ENCODE measurements at regions not wholly inside any gene's neighbourhood (a gene's known extent, or its start where the extent isn't known, plus 50 kb on each side); places are given as distances from the start of the nearest gene placed in this dataset.
"Not testable (repeated sequence)": the region's sequence is repeated elsewhere in the genome, so short reads cannot be mapped to it uniquely, and the experiment has no call there.

DNA sequence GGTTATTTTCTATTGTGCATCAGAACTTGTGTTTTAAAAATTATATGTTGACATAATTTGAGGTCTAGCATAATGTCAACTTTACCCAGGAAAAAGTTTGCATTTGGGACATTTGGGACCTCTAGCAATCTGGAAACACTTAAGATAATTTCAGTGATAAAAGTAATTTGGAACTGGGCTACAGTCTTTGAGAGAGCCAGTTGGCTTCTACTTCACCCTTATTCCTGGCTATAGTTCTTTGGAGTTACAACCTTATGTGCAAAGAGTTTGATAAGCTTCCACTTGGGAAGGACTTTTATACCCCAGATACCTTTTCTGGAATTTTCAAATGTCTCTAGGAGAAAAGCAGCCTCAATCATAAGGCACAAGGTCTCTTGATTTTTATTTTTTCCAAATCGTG is 139.3 kb downstream of the ARRDC3 start:
- Histone ChIP-seq H3K27me3 (ENCODE audit: insufficient read depth, low read length) (no peaks in the 10 kb centered on the region), H2AFZ (ENCODE audit: low read depth, low read length) (no peak overlapping the region), H3K4me2 (ENCODE audit: low read length) (no peak overlapping the region), H4K20me1 (ENCODE audit: insufficient read depth, low read length) (no peaks in the 10 kb centered on the region), H3K36me3 (ENCODE audit: insufficient read depth, low read length) (no peaks in the 10 kb centered on the region), H3K4me3 (ENCODE audit: insufficient read depth, low read depth, low read length) (no peak overlapping the region), H3K79me2 (ENCODE audit: insufficient read depth, low read length) (no peaks in the 10 kb centered on the region), H3K4me1 (ENCODE audit: insufficient read depth, low read length) (no peaks in the 10 kb centered on the region), H3K9me3 (ENCODE audit: insufficient read depth, low read depth, low read length) (peaks cover 2% of the 10 kb centered on the region), H3K9ac (ENCODE audit: low read length) (no peak overlapping the region), H3K27ac (ENCODE audit: low read depth, low read length) (no peak overlapping the region)
- H3K27ac Mint-ChIP-seq (ENCODE audit: unreplicated experiment): no peak overlapping the region
- no peak for DNase-seq (ENCODE audit: low read depth)
- H3K27me3 Mint-ChIP-seq (ENCODE audit: low read depth, unreplicated experiment): no peaks in the 10 kb centered on the region
- H3K4me1 Mint-ChIP-seq (ENCODE audit: low read depth, unreplicated experiment): peaks cover 12% of the 10 kb centered on the region
- FAIRE-seq: no peak
- H3K4me3 Mint-ChIP-seq (ENCODE audit: unreplicated experiment): no peak overlapping the region
- H3K36me3 Mint-ChIP-seq (ENCODE audit: low read depth, unreplicated experiment): no peaks in the 10 kb centered on the region
- no peak for TF ChIP-seq EZH2 (IDR thresholded peaks at IDR 0.05; ENCODE audit: insufficient read depth, low read length)
- TF ChIP-seq, protein P1, sequence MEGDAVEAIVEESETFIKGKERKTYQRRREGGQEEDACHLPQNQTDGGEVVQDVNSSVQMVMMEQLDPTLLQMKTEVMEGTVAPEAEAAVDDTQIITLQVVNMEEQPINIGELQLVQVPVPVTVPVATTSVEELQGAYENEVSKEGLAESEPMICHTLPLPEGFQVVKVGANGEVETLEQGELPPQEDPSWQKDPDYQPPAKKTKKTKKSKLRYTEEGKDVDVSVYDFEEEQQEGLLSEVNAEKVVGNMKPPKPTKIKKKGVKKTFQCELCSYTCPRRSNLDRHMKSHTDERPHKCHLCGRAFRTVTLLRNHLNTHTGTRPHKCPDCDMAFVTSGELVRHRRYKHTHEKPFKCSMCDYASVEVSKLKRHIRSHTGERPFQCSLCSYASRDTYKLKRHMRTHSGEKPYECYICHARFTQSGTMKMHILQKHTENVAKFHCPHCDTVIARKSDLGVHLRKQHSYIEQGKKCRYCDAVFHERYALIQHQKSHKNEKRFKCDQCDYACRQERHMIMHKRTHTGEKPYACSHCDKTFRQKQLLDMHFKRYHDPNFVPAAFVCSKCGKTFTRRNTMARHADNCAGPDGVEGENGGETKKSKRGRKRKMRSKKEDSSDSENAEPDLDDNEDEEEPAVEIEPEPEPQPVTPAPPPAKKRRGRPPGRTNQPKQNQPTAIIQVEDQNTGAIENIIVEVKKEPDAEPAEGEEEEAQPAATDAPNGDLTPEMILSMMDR (IDR thresholded peaks at IDR 0.05; ENCODE audit: insufficient read depth, low read depth, low read length): no peak
- H3K9me3 Mint-ChIP-seq (ENCODE audit: unreplicated experiment): peaks cover 11% of the 10 kb centered on the region

DNA sequence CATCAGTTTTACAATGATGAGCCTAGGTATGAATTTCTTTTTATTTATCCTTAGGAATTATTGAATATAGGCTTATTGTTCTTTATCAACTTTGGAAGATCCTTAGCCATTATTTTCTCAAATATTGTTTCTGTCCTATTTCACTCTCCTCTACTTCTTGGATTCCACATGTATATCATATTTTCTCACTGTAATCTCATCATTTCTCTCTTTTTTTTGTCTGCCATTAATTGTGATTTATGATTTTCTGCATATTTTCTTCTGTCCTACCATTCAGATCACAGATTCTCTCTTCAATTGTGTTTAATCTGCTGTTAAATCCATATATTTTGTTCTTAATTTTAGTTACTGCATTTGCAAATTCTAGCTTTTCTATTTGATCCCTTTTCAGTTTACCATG is 139.8 kb downstream of the ARRDC3 start:
- no peak overlapping the region for H3K9ac ChIP-seq (ENCODE audit: low read length)
- H2AFZ ChIP-seq (ENCODE audit: low read depth, low read length): no peak overlapping the region
- peaks cover 12% of the 10 kb centered on the region for H3K4me1 Mint-ChIP-seq (ENCODE audit: low read depth, unreplicated experiment)
- H3K4me3 ChIP-seq (ENCODE audit: insufficient read depth, low read depth, low read length): no peak overlapping the region
- no peaks in the 10 kb centered on the region for H3K36me3 ChIP-seq (ENCODE audit: insufficient read depth, low read length)
- H3K9me3 Mint-ChIP-seq (ENCODE audit: unreplicated experiment): peaks cover 11% of the 10 kb centered on the region
- H3K4me2 ChIP-seq (ENCODE audit: low read length): no peak overlapping the region
- H3K27me3 ChIP-seq (ENCODE audit: insufficient read depth, low read length): no peaks in the 10 kb centered on the region
- no peaks in the 10 kb centered on the region for H3K79me2 ChIP-seq (ENCODE audit: insufficient read depth, low read length)
- no peaks in the 10 kb centered on the region for H3K36me3 Mint-ChIP-seq (ENCODE audit: low read depth, unreplicated experiment)
- H3K9me3 ChIP-seq (ENCODE audit: insufficient read depth, low read depth, low read length): peaks cover 2% of the 10 kb centered on the region
- no peaks in the 10 kb centered on the region for H3K4me1 ChIP-seq (ENCODE audit: insufficient read depth, low read length)
- no peak overlapping the region for H3K27ac Mint-ChIP-seq (ENCODE audit: unreplicated experiment)
- no peak overlapping the region for H3K4me3 Mint-ChIP-seq (ENCODE audit: unreplicated experiment)
- no peaks in the 10 kb centered on the region for H4K20me1 ChIP-seq (ENCODE audit: insufficient read depth, low read length)
- H3K27ac ChIP-seq (ENCODE audit: low read depth, low read length): no peak overlapping the region
- FAIRE-seq (no peak), DNase-seq (ENCODE audit: low read depth) (no peak)
- TF ChIP-seq, protein P1 (IDR thresholded peaks at IDR 0.05; ENCODE audit: insufficient read depth, low read depth, low read length): no peak
- no peak for TF ChIP-seq EZH2 (IDR thresholded peaks at IDR 0.05; ENCODE audit: insufficient read depth, low read length)
- H3K27me3 Mint-ChIP-seq (ENCODE audit: low read depth, unreplicated experiment): no peaks in the 10 kb centered on the region

DNA sequence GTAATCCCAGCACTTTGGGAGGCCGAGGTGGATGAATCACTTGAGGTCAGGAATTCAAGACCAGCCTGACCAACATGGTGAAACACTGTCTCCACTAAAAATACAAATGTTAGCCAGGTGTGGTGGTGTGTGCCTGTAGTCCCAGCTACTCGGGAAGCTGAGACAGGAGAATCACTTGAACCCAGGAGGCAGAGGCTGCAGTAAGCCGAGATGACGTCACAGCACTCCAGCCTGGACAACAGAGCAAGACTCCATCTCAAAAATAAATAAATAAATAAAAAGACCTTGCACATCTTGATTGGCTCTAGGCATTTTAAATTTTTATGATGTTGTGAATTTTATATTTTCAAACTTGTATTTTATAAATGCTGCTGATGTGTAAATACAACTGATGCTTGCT is 141.7 kb downstream of the ARRDC3 start:
- H3K27ac ChIP-seq (ENCODE audit: low read depth, low read length); H2AFZ ChIP-seq (ENCODE audit: low read depth, low read length); H3K4me3 ChIP-seq (ENCODE audit: insufficient read depth, low read depth, low read length); H3K27ac Mint-ChIP-seq (ENCODE audit: unreplicated experiment); H3K9me3 Mint-ChIP-seq (ENCODE audit: unreplicated experiment); FAIRE-seq; H3K4me1 ChIP-seq (ENCODE audit: insufficient read depth, low read length); H4K20me1 ChIP-seq (ENCODE audit: insufficient read depth, low read length); H3K27me3 ChIP-seq (ENCODE audit: insufficient read depth, low read length); H3K27me3 Mint-ChIP-seq (ENCODE audit: low read depth, unreplicated experiment); DNase-seq (ENCODE audit: low read depth); H3K9me3 ChIP-seq (ENCODE audit: insufficient read depth, low read depth, low read length); H3K4me3 Mint-ChIP-seq (ENCODE audit: unreplicated experiment); H3K79me2 ChIP-seq (ENCODE audit: insufficient read depth, low read length); H3K36me3 Mint-ChIP-seq (ENCODE audit: low read depth, unreplicated experiment); H3K9ac ChIP-seq (ENCODE audit: low read length); H3K4me2 ChIP-seq (ENCODE audit: low read length); H3K36me3 ChIP-seq (ENCODE audit: insufficient read depth, low read length): not testable (repeated sequence)
- H3K4me1 Mint-ChIP-seq (ENCODE audit: low read depth, unreplicated experiment): peaks cover 14% of the 10 kb centered on the region

All from astrocyte (in vitro differentiated cells and primary cell).